ENCODE measurements at regions not wholly inside any gene's neighbourhood (a gene's known extent, or its start where the extent isn't known, plus 50 kb on each side); places are given as distances from the start of the nearest gene placed in this dataset.

DNA sequence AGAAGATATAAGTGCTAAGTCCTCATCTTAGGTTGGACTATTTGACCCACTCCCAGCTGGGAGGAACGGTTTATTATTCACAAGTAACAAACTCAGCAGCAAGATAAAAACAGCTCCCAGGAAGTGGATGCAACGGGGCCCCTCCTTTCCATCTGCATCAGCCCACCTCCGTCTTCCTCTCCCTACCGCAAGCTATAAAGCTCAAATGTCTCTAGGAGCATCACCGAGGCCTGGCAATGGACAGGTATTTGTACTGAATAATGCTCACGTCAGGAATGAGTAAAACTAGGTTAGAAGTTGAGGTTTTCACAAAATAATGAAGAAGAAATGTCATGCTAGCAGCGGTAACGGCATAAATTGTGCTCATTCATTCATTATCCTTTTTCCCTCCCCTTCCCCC lies 408.7 kb upstream of the PSMD7 start:
- TF ChIP-seq, protein P1, sequence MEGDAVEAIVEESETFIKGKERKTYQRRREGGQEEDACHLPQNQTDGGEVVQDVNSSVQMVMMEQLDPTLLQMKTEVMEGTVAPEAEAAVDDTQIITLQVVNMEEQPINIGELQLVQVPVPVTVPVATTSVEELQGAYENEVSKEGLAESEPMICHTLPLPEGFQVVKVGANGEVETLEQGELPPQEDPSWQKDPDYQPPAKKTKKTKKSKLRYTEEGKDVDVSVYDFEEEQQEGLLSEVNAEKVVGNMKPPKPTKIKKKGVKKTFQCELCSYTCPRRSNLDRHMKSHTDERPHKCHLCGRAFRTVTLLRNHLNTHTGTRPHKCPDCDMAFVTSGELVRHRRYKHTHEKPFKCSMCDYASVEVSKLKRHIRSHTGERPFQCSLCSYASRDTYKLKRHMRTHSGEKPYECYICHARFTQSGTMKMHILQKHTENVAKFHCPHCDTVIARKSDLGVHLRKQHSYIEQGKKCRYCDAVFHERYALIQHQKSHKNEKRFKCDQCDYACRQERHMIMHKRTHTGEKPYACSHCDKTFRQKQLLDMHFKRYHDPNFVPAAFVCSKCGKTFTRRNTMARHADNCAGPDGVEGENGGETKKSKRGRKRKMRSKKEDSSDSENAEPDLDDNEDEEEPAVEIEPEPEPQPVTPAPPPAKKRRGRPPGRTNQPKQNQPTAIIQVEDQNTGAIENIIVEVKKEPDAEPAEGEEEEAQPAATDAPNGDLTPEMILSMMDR (IDR thresholded peaks at IDR 0.05): no peak
- no peak for TF ChIP-seq POLR2A (IDR thresholded peaks at IDR 0.05)

All from suprapubic skin (tissue), 3 donors.